ENCODE measurements at regions not wholly inside any gene's neighbourhood (a gene's known extent, or its start where the extent isn't known, plus 50 kb on each side); places are given as distances from the start of the nearest gene placed in this dataset.

GRCh38 chr13:53343361-53343744 lies 314.7 kb downstream of the OLFM4 start:
- no peak for TF ChIP-seq CTCF (IDR thresholded peaks at IDR 0.05)
- TF ChIP-seq EZH2phosphoT487 (IDR thresholded peaks at IDR 0.05), result peak; percentile 25
